Stomach (tissue), 8 donors: ENCODE measurements at regions not wholly inside any gene's neighbourhood (a gene's known extent, or its start where the extent isn't known, plus 50 kb on each side); places are given as distances from the start of the nearest gene placed in this dataset.

ENCODE experiments used
- DNase-seq, 2 donors: peaks; one replicate each; pipeline versions ENCODE4 v3.0.0 to v3.0.0-alpha.2; 2013 to 2019
- H3K27ac ChIP-seq, 5 donors: fragments of 200-600 bp in 4 of 5; sonication (generic) in 4 of 5; one replicate each; pipeline ENCODE4 v1.5.1; 2013 to 2019; ENCODE audit warnings: mild to moderate bottlenecking in 1 of 5, moderate library complexity in 1 of 5
- H3K27me3 ChIP-seq, 3 donors: fragments of 200-600 bp; sonication (generic); one replicate each; pipeline ENCODE4 v1.5.1; 2017 to 2019; ENCODE audit warnings: mixed run types in 1 of 3
- H3K36me3 ChIP-seq, 4 donors: fragments of 200-600 bp; sonication (generic); 1 replicate in 3 of 4; 2 replicates in 1 of 4; pipeline ENCODE4 v1.5.1; 2016 to 2019
- H3K4me1 ChIP-seq, 4 donors: fragments of 200-600 bp; sonication (generic); one replicate each; pipeline ENCODE4 v1.5.1; 2016 to 2019
- H3K4me3 ChIP-seq, 4 donors: fragments of 200-600 bp; sonication (generic) in 3 of 4; one replicate each; pipeline ENCODE4 v1.5.1; 2016 to 2019; ENCODE audit warnings: mild to moderate bottlenecking in 1 of 4
- H3K9me3 ChIP-seq, 4 donors: fragments of 200-600 bp; sonication (generic); one replicate each; pipeline ENCODE4 v1.5.1; 2016 to 2019
- EP300 ChIP-seq: sonication (generic); formaldehyde crosslinking; IDR thresholded peaks from one replicate; pipeline ENCODE4 v1.6.1; 2017; ENCODE audit warnings: antibody characterized with exemption
- POLR2A ChIP-seq, 4 donors: fragments of 450-650 bp; IDR thresholded peaks; one replicate each; pipeline ENCODE4 v1.6.1; 2016; ENCODE audit warnings: antibody characterized with exemption in 4 of 4, control low read depth in 2 of 4, mild to moderate bottlenecking in 1 of 4, moderate library complexity in 1 of 4
- POLR2AphosphoS5 ChIP-seq, 3 donors: sonication (generic); formaldehyde crosslinking; IDR thresholded peaks; one replicate each; pipeline ENCODE4 v1.6.1; 2016; ENCODE audit warnings: antibody characterized with exemption in 3 of 3
- WGBS, 5 donors: extraction: QIAGEN DNeasy Blood & Tissue Kit in 3 of 5; methylation state at CpG; one replicate each; pipeline versions ENCODE4 v1.1.5 to v1.1.7; 2013 to 2018; 5-methylcytosine and 5-hydroxymethylcytosine counted together
- intact Hi-C: fragments of 100-400 bp; cut with DNase I; formaldehyde crosslinking; loops from one replicate; pipeline ENCODE4 v1.15.1; 2023; ENCODE audit warnings: low total_unique reads
- TF ChIP-seq, protein P1 (sequence below), 7 experiments: fragments of 450-650 bp in 4 of 7; fragments of 200-600 bp in 3 of 7; sonication (generic) in 3 of 7; IDR thresholded peaks; one replicate each; pipeline ENCODE4 v1.5.1; 2016 to 2019; ENCODE audit warnings: antibody characterized with exemption in 7 of 7, control low read depth in 2 of 7, mild to moderate bottlenecking in 1 of 7
- donor health status: healthy with polysubstance abuse.
- donor health status: Bipolar disorder and iron deficiency.
- donor health status: healthy.

DNA sequence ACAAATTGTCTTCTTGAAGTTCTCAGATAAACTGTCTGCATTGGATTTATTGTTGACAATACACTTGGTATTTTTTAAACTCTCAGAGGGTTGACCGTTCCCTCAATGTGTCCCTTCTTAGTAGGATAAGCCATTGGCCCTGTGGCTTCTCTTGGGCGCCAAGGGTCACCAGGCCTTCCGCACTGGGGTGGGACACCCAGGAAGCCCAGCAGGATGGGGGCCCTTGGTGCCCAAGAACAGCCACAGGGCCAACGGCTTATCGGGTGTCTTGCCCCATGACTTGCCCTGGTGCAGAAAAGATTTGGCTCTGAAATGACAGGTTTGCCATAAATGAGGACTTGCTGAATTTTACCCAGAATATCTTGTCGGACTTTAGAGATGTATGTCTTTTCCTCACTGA is 375.0 kb downstream of the IRX2 start:
- 90 to 95% (median 93%) methylated on average over 6 of the region's 6 CpGs for WGBS, 5 donors
- Histone ChIP-seq H3K9me3 (no peaks in the 10 kb centered on the region), H3K4me1 (no peaks in the 10 kb centered on the region), H3K27me3 (no peaks in the 10 kb centered on the region), H3K27ac (no peak overlapping the region), H3K36me3 (no peaks in the 10 kb centered on the region), H3K4me3 (no peak overlapping the region)
- TF ChIP-seq EP300 (no peak), POLR2A (IDR thresholded peaks at IDR 0.05) (no peak), POLR2AphosphoS5 (IDR thresholded peaks at IDR 0.05) (no peak)
- TF ChIP-seq, protein P1, sequence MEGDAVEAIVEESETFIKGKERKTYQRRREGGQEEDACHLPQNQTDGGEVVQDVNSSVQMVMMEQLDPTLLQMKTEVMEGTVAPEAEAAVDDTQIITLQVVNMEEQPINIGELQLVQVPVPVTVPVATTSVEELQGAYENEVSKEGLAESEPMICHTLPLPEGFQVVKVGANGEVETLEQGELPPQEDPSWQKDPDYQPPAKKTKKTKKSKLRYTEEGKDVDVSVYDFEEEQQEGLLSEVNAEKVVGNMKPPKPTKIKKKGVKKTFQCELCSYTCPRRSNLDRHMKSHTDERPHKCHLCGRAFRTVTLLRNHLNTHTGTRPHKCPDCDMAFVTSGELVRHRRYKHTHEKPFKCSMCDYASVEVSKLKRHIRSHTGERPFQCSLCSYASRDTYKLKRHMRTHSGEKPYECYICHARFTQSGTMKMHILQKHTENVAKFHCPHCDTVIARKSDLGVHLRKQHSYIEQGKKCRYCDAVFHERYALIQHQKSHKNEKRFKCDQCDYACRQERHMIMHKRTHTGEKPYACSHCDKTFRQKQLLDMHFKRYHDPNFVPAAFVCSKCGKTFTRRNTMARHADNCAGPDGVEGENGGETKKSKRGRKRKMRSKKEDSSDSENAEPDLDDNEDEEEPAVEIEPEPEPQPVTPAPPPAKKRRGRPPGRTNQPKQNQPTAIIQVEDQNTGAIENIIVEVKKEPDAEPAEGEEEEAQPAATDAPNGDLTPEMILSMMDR (IDR thresholded peaks at IDR 0.05) = no peak
- no peak for DNase-seq
- intact Hi-C loops = no loop called here

DNA sequence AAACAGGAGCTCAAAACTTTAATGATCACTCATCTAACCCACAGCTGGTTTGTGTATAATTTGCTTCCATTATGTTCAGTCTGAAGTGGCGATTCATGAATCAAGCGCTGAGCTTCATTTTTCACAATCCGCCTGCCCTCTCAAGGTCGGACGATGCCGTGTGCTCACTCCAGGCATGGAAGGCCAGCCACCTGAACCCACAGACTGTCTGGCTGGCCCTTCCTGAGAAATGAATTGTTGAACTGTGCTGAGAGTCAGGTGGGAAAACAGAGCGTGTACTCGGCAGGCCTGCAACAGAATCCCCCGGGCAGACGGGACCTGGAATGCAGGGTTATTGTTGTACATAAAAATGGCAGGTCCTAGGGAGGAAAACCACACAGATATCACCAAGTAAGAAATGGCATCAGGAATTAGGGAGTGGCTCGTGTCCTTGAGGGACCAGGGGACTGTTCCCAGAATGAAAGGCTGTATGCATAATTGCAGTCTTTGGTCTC is 375.7 kb downstream of the IRX2 start:
- DNase-seq = no peak
- Histone ChIP-seq H3K4me1 (no peaks in the 10 kb centered on the region), H3K36me3 (no peaks in the 10 kb centered on the region), H3K4me3 (no peak overlapping the region), H3K27ac (no peak overlapping the region), H3K27me3 (no peaks in the 10 kb centered on the region), H3K9me3 (no peaks in the 10 kb centered on the region)
- intact Hi-C loops = no loop called here
- WGBS, 5 donors = 50 to 71% (median 61%) methylated on average over 11 of the region's 11 CpGs
- no peak for TF ChIP-seq POLR2A (IDR thresholded peaks at IDR 0.05)
- no peak for TF ChIP-seq POLR2AphosphoS5 (IDR thresholded peaks at IDR 0.05)
- no peak for TF ChIP-seq EP300
- TF ChIP-seq, protein P1 (IDR thresholded peaks at IDR 0.05) = no peak

DNA sequence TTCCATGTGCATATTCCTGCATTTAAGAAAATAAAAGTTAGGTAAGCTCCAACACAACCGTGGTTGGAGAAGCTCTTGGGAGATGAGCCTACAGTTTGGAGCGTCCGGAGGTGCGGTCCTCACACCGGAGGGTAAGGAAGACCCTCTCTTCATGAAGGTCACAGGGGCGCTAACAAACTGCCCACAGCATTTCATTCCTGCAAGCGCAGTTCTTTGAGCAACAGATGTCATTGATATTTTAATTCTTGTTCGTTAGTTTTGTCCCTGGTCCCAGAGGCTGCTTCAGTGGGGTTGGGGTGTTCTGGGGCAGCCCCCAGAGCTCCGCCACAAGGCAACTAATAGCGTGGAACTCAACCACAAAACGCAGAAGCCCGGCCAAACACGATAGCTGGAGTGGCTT is 376.2 kb downstream of the IRX2 start:
- H3K4me3 ChIP-seq = no peak overlapping the region
- DNase-seq = no peak
- H3K27ac ChIP-seq = no peak overlapping the region
- no peaks in the 10 kb centered on the region for H3K36me3 ChIP-seq
- H3K27me3 ChIP-seq = no peaks in the 10 kb centered on the region
- WGBS, 5 donors = 87 to 94% (median 91%) methylated on average over 13 of the region's 13 CpGs
- H3K9me3 ChIP-seq = no peaks in the 10 kb centered on the region
- intact Hi-C loops = no loop called here
- TF ChIP-seq EP300 (no peak), POLR2A (IDR thresholded peaks at IDR 0.05) (no peak), POLR2AphosphoS5 (IDR thresholded peaks at IDR 0.05) (no peak)
- TF ChIP-seq, protein P1 (IDR thresholded peaks at IDR 0.05) = no peak
- no peaks in the 10 kb centered on the region for H3K4me1 ChIP-seq

DNA sequence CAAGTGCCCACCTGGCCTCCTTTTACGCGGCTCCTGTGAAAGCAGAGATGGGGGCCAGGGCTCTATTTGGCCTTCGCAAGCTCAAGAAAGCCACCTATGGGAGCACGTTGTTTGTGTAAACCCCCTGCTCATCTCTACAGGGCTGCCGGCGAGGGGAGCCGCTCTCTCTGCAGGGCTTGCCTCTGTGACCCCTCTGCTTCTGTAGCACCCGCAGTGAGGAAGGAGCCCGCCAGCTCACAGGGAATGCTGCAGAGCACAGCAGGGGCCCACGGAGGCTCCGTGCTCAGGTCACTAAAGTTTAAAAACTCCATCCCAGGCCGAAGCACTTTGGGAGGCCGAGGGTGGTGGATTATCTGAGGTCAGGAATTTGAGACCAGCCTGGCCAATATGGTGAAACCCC is 376.8 kb downstream of the IRX2 start:
- DNase-seq = no peak
- Histone ChIP-seq H3K9me3 (no peaks in the 10 kb centered on the region), H3K4me1 (no peaks in the 10 kb centered on the region), H3K27me3 (no peaks in the 10 kb centered on the region), H3K4me3 (no peak overlapping the region), H3K36me3 (no peaks in the 10 kb centered on the region), H3K27ac (no peak overlapping the region)
- TF ChIP-seq POLR2A (IDR thresholded peaks at IDR 0.05) = no peak
- intact Hi-C loops = no loop called here
- WGBS, 5 donors = 78 to 91% (median 88%) methylated on average over 11 to 13 of the region's 13 CpGs

DNA sequence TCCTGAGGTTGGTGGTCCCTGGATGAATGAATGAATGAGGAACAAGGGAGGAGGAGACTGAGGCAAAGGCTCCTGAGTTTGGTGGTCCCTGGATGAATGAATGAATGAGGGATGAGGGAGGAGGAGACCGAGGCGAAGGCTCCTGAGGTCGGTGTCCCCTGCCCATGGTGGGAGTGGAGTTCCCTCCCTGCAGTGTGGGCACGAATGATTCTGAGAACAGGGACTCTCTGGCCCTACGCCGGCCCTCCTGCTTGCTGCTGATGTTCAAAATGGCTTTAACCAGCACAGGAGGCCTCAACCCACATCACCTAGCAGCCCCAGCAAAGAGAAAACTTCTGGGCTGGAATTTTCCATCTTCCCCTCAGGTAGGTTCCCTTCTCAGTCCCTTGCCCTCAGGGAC is 377.8 kb downstream of the IRX2 start:
- WGBS, 5 donors = 81 to 92% (median 88%) methylated on average over 6 of the region's 6 CpGs
- H3K4me1 ChIP-seq = no peaks in the 10 kb centered on the region
- intact Hi-C loops = no loop called here

More for the DNA sequence above, 377.8 kb downstream of the IRX2 start:
- H3K27me3 ChIP-seq = no peaks in the 10 kb centered on the region
- TF ChIP-seq POLR2AphosphoS5 (IDR thresholded peaks at IDR 0.05) (no peak), EP300 (no peak), POLR2A (IDR thresholded peaks at IDR 0.05) (no peak)
- TF ChIP-seq, protein P1 (IDR thresholded peaks at IDR 0.05) = no peak
- H3K36me3 ChIP-seq = no peaks in the 10 kb centered on the region
- H3K4me3 ChIP-seq = no peak overlapping the region
- H3K27ac ChIP-seq = no peak overlapping the region
- H3K9me3 ChIP-seq = no peaks in the 10 kb centered on the region
- DNase-seq = no peak
